Neural crest cell (in vitro differentiated cells): ENCODE measurements at regions not wholly inside any gene's neighbourhood (a gene's known extent, or its start where the extent isn't known, plus 50 kb on each side); places are given as distances from the start of the nearest gene placed in this dataset.

Experiments used
- DNase-seq: peaks from one replicate; pipeline ENCODE4 v3.0.0; 2021; ENCODE audit warnings: low read depth, mixed read lengths, low spot score
- H3K27ac Mint-ChIP-seq: one replicate; pipeline ENCODE4 v1.8.0; 2021; ENCODE audit warnings: mild to moderate bottlenecking, mixed read lengths; ENCODE audit not compliant: unreplicated experiment
- H3K27me3 Mint-ChIP-seq: 2 replicates; pipeline ENCODE4 v1.8.0; 2021; ENCODE audit warnings: low read depth, mild to moderate bottlenecking, mixed read lengths
- H3K36me3 Mint-ChIP-seq: 2 replicates; pipeline ENCODE4 v1.8.0; 2021; ENCODE audit warnings: low read depth, mild to moderate bottlenecking, mixed read lengths
- H3K4me1 Mint-ChIP-seq: 2 replicates; pipeline ENCODE4 v1.8.0; 2021; ENCODE audit warnings: mixed read lengths
- H3K4me3 Mint-ChIP-seq: one replicate; pipeline ENCODE4 v1.8.0; 2021; ENCODE audit warnings: mild to moderate bottlenecking, mixed read lengths
- H3K9me3 Mint-ChIP-seq: 2 replicates; pipeline ENCODE4 v1.8.0; 2021; ENCODE audit warnings: mixed read lengths
- CTCF ChIP-seq: fragments of 200-600 bp; sonication (generic); conservative IDR thresholded peaks from 2 replicates; pipeline ENCODE4 v1.5.0; 2021; ENCODE audit warnings: antibody characterized with exemption, mild to moderate bottlenecking

DNA sequence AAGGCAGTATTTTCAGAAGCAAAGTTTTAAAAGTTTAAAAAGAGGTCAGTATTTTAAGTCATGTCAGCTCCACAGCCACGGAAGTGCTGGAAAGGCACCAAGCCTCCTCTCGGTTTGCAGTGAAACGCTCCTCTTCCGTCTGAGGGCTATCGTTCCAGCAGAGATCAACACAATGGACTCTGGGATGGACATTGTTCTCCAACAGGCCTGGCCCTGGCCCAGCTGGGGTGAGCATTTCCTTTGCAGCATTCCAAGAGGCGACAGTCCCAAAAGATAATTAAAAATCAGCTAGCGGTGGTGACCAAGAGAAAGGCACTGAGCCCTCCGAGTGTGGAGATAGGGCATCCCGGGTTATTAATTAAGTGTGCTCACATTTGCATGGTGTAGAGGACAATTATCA lies 95.9 kb upstream of the LCLAT1 start:
- no peaks in the 10 kb centered on the region for H3K36me3 Mint-ChIP-seq
- no peak overlapping the region for H3K4me3 Mint-ChIP-seq
- H3K27ac Mint-ChIP-seq = no peak overlapping the region

DNA sequence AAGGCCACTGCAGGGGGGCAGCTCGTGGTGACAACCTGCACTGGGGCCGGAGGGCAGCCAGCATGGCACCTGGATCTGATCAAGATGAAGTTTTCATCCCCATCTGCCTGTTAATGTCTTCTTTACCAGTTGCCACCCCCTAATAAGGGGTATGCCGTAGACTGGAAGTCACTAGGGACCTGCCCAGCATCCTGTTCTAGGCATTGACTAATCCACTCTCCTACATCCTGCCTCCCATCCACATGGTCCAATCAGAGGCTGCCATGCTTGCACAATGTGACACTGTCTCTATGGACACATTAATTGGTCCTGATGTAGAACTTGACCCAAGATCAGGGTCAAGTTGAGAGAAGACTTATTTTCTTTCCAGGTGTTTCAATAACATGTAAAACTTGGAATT lies 95.1 kb upstream of the LCLAT1 start:
- Mint-ChIP-seq H3K4me3 (no peak overlapping the region), H3K36me3 (no peaks in the 10 kb centered on the region), H3K27ac (no peak overlapping the region), H3K9me3 (no peaks in the 10 kb centered on the region), H3K27me3 (no peaks in the 10 kb centered on the region), H3K4me1 (no peaks in the 10 kb centered on the region)
- no peak for TF ChIP-seq CTCF
- no peak for DNase-seq

More for the DNA sequence above, 95.9 kb upstream of the LCLAT1 start:
- TF ChIP-seq CTCF = no peak
- Mint-ChIP-seq H3K4me1 (no peaks in the 10 kb centered on the region), H3K9me3 (no peaks in the 10 kb centered on the region), H3K27me3 (no peaks in the 10 kb centered on the region)
- no peak for DNase-seq

DNA sequence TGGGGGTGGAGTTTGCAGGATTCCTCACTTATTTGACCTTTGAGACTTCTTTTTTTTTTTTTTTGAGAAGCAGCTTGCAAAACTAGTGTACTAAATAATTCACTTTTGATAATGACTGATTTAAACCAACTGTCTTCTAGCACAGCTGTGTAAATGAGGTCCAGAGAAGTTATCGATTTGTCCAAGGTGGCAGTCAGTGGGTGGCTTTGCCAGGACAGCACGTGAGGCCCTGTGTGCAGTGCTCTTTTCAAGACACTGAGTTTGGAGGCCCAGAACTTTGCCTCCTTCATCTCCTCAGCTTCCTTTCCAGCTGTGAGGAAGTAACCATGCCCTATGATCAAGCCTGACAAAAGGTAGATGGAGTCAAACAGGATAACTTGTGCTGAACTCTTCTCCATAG lies 92.9 kb upstream of the LCLAT1 start:
- Mint-ChIP-seq H3K27me3 (no peaks in the 10 kb centered on the region), H3K27ac (no peak overlapping the region), H3K4me1 (no peaks in the 10 kb centered on the region), H3K9me3 (no peaks in the 10 kb centered on the region), H3K36me3 (no peaks in the 10 kb centered on the region), H3K4me3 (no peak overlapping the region)
- TF ChIP-seq CTCF = no peak
- no peak for DNase-seq

GRCh38 chr2:30354621-30355020 lies 92.4 kb upstream of the LCLAT1 start:
- no peak for DNase-seq
- Mint-ChIP-seq H3K4me3 (no peak overlapping the region), H3K36me3 (no peaks in the 10 kb centered on the region), H3K27me3 (no peaks in the 10 kb centered on the region), H3K4me1 (no peaks in the 10 kb centered on the region), H3K9me3 (no peaks in the 10 kb centered on the region), H3K27ac (no peak overlapping the region)
- no peak for TF ChIP-seq CTCF

- no peak for DNase-seq
- Mint-ChIP-seq H3K9me3 (no peaks in the 10 kb centered on the region), H3K4me1 (no peaks in the 10 kb centered on the region), H3K36me3 (no peaks in the 10 kb centered on the region), H3K27me3 (no peaks in the 10 kb centered on the region), H3K4me3 (no peak overlapping the region), H3K27ac (no peak overlapping the region)
- TF ChIP-seq CTCF = no peak
These were observed 91.7 kb upstream of the LCLAT1 start for GRCh38 chr2:30355306-30355705.

DNA sequence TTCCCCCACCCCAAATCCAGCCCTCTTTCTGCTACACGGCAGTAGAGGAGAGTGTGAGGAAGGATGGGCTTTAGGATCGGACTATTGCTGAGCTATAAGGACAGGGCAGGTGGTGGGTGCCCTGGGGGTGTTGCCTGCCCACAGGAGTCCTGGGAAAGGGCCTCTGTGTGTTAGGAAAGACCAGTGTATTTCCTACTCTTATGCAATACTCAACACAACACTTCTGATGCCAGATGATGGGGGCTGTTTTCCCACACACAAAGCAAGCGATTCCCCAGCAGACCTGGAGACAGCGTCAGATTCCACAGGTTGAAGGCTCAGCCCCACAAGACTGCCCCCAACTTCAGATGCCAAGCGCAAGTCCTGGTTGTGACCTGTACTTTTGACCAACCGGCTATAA lies 91.0 kb upstream of the LCLAT1 start:
- Mint-ChIP-seq H3K36me3 (no peaks in the 10 kb centered on the region), H3K27me3 (no peaks in the 10 kb centered on the region), H3K27ac (no peak overlapping the region), H3K9me3 (no peaks in the 10 kb centered on the region), H3K4me1 (no peaks in the 10 kb centered on the region), H3K4me3 (no peak overlapping the region)
- no peak for DNase-seq
- no peak for TF ChIP-seq CTCF
